ENCODE measurements at regions not wholly inside any gene's neighbourhood (a gene's known extent, or its start where the extent isn't known, plus 50 kb on each side); places are given as distances from the start of the nearest gene placed in this dataset.

- Histone ChIP-seq H3K27me3 (ENCODE audit: insufficient read depth, poor library complexity, severe bottlenecking) (no peaks in the 10 kb centered on the region), H3K4me3 (replicated peaks; ENCODE audit: insufficient read depth, low read length) (no peak overlapping the region), H3K27ac (replicated peaks) (no peak overlapping the region)
- DNase-seq (ENCODE audit: low read depth in 1 of 2, low spot score in 1 of 2), result no peak
- TF ChIP-seq GABPA (IDR thresholded peaks at IDR 0.05; ENCODE audit: low read depth) (no peak), POLR2AphosphoS5 (IDR thresholded peaks at IDR 0.05; ENCODE audit: low read depth) (no peak), CTCF (IDR thresholded peaks at IDR 0.05; ENCODE audit: insufficient read depth, low read length) (no peak), SPI1 (IDR thresholded peaks at IDR 0.05; ENCODE audit: borderline replicate concordance, low read depth) (no peak)
- TF ChIP-seq, protein P1, sequence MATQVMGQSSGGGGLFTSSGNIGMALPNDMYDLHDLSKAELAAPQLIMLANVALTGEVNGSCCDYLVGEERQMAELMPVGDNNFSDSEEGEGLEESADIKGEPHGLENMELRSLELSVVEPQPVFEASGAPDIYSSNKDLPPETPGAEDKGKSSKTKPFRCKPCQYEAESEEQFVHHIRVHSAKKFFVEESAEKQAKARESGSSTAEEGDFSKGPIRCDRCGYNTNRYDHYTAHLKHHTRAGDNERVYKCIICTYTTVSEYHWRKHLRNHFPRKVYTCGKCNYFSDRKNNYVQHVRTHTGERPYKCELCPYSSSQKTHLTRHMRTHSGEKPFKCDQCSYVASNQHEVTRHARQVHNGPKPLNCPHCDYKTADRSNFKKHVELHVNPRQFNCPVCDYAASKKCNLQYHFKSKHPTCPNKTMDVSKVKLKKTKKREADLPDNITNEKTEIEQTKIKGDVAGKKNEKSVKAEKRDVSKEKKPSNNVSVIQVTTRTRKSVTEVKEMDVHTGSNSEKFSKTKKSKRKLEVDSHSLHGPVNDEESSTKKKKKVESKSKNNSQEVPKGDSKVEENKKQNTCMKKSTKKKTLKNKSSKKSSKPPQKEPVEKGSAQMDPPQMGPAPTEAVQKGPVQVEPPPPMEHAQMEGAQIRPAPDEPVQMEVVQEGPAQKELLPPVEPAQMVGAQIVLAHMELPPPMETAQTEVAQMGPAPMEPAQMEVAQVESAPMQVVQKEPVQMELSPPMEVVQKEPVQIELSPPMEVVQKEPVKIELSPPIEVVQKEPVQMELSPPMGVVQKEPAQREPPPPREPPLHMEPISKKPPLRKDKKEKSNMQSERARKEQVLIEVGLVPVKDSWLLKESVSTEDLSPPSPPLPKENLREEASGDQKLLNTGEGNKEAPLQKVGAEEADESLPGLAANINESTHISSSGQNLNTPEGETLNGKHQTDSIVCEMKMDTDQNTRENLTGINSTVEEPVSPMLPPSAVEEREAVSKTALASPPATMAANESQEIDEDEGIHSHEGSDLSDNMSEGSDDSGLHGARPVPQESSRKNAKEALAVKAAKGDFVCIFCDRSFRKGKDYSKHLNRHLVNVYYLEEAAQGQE (IDR thresholded peaks at IDR 0.05; ENCODE audit: insufficient replicate concordance, low read depth), result no peak
These were observed 168.9 kb downstream of the UQCRFS1 start for GRCh38 chr19:29044037-29044436.

DNA sequence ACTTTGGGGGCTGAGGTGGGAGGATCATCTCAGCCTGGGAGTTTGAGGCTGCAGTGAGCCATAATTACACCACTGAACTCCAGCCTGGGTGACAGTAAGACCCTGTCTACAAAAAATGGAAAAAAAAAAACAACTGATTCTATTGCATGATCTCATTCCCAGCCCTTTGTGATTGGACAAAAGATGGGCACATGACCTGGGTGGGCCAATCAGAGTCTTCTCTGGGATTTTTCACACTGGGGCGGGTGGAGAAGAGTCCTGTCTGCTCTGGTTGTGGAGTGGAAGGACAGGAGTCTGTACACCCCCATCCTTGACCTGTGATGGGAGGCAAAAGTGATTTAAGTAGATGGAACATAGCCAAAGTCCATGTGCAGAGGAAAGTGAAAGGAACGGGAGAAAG is 170.5 kb downstream of the UQCRFS1 start:
- H3K4me3 ChIP-seq (replicated peaks; ENCODE audit: insufficient read depth, low read length), result no peak overlapping the region
- no peak for DNase-seq (ENCODE audit: low read depth in 1 of 2, low spot score in 1 of 2)

DNA sequence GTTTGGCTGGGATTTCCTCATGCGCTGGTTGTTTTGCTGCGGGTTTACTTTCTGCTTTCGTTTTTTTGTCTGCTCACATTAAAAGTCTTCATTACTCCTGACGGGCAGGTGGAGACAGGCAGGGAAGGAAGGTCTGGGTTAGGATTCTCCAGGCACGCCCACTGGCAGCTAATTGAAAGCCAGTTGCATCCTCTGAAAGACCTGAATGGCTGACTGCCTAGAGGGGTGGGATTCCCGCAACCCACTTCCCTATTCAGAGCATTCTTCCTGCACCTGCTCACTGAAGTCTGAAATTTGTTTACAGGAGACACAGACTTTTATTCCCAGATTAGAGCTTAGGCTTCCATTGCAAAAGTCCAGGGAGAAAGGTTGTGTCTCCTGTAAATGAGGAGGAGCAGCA is 172.0 kb downstream of the UQCRFS1 start:
- H3K27me3 ChIP-seq (ENCODE audit: insufficient read depth, poor library complexity, severe bottlenecking), result no peaks in the 10 kb centered on the region
- no peak overlapping the region for H3K4me3 ChIP-seq (replicated peaks; ENCODE audit: insufficient read depth, low read length)
- TF ChIP-seq SPI1 (IDR thresholded peaks at IDR 0.05; ENCODE audit: borderline replicate concordance, low read depth) (peak; percentile 40; the same call in 1 of the 2 replicates), POLR2AphosphoS5 (IDR thresholded peaks at IDR 0.05; ENCODE audit: low read depth) (no peak), CTCF (IDR thresholded peaks at IDR 0.05; ENCODE audit: insufficient read depth, low read length) (no peak), GABPA (IDR thresholded peaks at IDR 0.05; ENCODE audit: low read depth) (no peak)
- TF ChIP-seq, protein P1 (IDR thresholded peaks at IDR 0.05; ENCODE audit: insufficient replicate concordance, low read depth), result no peak
- H3K27ac ChIP-seq (replicated peaks), result no peak overlapping the region
- no peak for DNase-seq (ENCODE audit: low read depth in 1 of 2, low spot score in 1 of 2)

More for the DNA sequence above, 170.5 kb downstream of the UQCRFS1 start:
- TF ChIP-seq, protein P1 (IDR thresholded peaks at IDR 0.05; ENCODE audit: insufficient replicate concordance, low read depth), result no peak
- TF ChIP-seq CTCF (IDR thresholded peaks at IDR 0.05; ENCODE audit: insufficient read depth, low read length) (no peak), GABPA (IDR thresholded peaks at IDR 0.05; ENCODE audit: low read depth) (no peak), SPI1 (IDR thresholded peaks at IDR 0.05; ENCODE audit: borderline replicate concordance, low read depth) (no peak)
- no peaks in the 10 kb centered on the region for H3K27me3 ChIP-seq (ENCODE audit: insufficient read depth, poor library complexity, severe bottlenecking)
- no peak overlapping the region for H3K27ac ChIP-seq (replicated peaks)
